ENCODE measurements at regions not wholly inside any gene's neighbourhood (a gene's known extent, or its start where the extent isn't known, plus 50 kb on each side); places are given as distances from the start of the nearest gene placed in this dataset.

- no peak for TF ChIP-seq ZNF558 (CRISPR knock-in tag; IDR thresholded peaks at IDR 0.05; ENCODE audit: borderline replicate concordance)
- no peak for TF ChIP-seq ZNF724P (CRISPR knock-in tag; IDR thresholded peaks at IDR 0.05; ENCODE audit: borderline replicate concordance)
- no peak for TF ChIP-seq GLMP (CRISPR knock-in tag; IDR thresholded peaks at IDR 0.05; ENCODE audit: borderline replicate concordance)
- no peak for TF ChIP-seq ZNF543 (CRISPR knock-in tag; IDR thresholded peaks at IDR 0.05)
- TF ChIP-seq DPF2 (CRISPR knock-in tag; IDR thresholded peaks at IDR 0.05; ENCODE audit: borderline replicate concordance, low read depth), result 0 out of 2 replicates have a peak, but pooled peaks have one; percentile 24
- no peak for TF ChIP-seq MATR3 (CRISPR knock-in tag; IDR thresholded peaks at IDR 0.05)
- TF ChIP-seq PPARG (CRISPR knock-in tag; conservative IDR thresholded peaks at IDR 0.05), result no peak
- no peak for TF ChIP-seq LBX2 (CRISPR knock-in tag; IDR thresholded peaks at IDR 0.05; ENCODE audit: borderline replicate concordance)
- no peak for TF ChIP-seq ZNF598 (CRISPR knock-in tag; IDR thresholded peaks at IDR 0.05; ENCODE audit: borderline replicate concordance)
- TF ChIP-seq ZNF652 (CRISPR knock-in tag; IDR thresholded peaks at IDR 0.05; ENCODE audit: borderline replicate concordance, low read depth), result peak; percentile 89
- TF ChIP-seq ERF (CRISPR knock-in tag; IDR thresholded peaks at IDR 0.05), result no peak
- TF ChIP-seq RARA (CRISPR knock-in tag; IDR thresholded peaks at IDR 0.05), result no peak
- no peak for TF ChIP-seq ZNF768 (CRISPR knock-in tag; IDR thresholded peaks at IDR 0.05)
- TF ChIP-seq GZF1 (CRISPR knock-in tag; IDR thresholded peaks at IDR 0.05), result no peak
- no peak for TF ChIP-seq DMAP1 (CRISPR knock-in tag; IDR thresholded peaks at IDR 0.05)
- no peak for TF ChIP-seq YEATS4 (CRISPR knock-in tag; IDR thresholded peaks at IDR 0.05; ENCODE audit: borderline replicate concordance)
- no peak for TF ChIP-seq HOXA7 (CRISPR knock-in tag; IDR thresholded peaks at IDR 0.05)
- peak; percentile 52; the same call in 1 of the 2 replicates for TF ChIP-seq AHDC1 (CRISPR knock-in tag; IDR thresholded peaks at IDR 0.05; ENCODE audit: borderline replicate concordance)
- TF ChIP-seq RBM22 (optimal IDR thresholded peaks at IDR 0.05; ENCODE audit: low read length), result no peak
- no peak for TF ChIP-seq UBTF (CRISPR knock-in tag; IDR thresholded peaks at IDR 0.05)
- peak; percentile 25 for TF ChIP-seq TEAD3 (CRISPR knock-in tag; optimal IDR thresholded peaks at IDR 0.05; ENCODE audit: borderline replicate concordance)
- no peak for TF ChIP-seq TRIM24 (CRISPR knock-in tag; IDR thresholded peaks at IDR 0.05)
- no peak for TF ChIP-seq REXO4 (CRISPR knock-in tag; IDR thresholded peaks at IDR 0.05; ENCODE audit: borderline replicate concordance)
These were observed 208.7 kb upstream of the OBI1 start (continued) for GRCh38 chr13:78867655-78868054.
